NCI-H524 (cell line): ENCODE measurements at regions not wholly inside any gene's neighbourhood (a gene's known extent, or its start where the extent isn't known, plus 50 kb on each side); places are given as distances from the start of the nearest gene placed in this dataset.
"Not testable (repeated sequence)": the region's sequence is repeated elsewhere in the genome, so short reads cannot be mapped to it uniquely, and the experiment has no call there.

Experiments
- DNase-seq, 2 experiments: peaks; one replicate each; lab custom pipeline; 2025; lab: John Stamatoyannopoulos, UW

DNA sequence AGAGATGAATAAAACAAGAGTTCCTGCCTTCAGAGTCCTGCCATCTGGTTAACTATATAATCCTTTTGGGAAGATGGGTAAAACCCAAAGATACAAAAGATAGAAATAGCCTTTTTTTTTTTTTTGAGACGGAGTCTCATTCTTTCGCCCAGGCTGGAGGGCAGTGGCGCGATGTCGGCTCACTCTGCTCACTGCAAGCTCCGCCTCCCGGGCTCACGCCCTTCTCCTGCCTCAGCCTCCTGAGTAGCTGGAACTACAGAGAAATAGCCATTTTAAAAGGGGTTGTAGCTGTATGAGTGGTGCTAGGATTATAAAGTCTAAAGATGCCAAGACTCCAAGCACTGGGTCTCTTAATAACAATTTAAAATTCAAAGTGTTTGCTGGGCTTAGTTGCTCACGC is 97.2 kb downstream of the KDR start:
- DNase-seq = peak in 1 of 2 experiments; percentile 8

DNA sequence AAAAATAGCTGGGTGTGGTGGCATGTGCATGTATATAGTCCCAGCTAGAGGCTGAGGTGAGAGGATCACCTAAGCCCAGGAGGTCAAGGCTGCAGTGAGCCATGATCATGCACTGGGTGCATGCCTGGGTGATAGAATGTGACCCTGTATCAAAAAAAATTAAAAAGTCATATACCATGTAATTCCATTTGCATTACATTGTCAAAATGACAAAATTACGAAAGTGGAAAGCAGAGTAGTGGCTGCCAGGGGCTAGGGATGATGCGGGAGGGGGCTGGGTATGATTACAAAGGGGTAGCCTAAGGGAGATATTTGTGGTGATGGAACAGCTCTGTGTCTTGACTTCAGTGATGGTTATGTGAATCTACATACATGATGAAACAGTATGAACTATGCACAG is 97.8 kb downstream of the KDR start:
- DNase-seq = no peak

DNA sequence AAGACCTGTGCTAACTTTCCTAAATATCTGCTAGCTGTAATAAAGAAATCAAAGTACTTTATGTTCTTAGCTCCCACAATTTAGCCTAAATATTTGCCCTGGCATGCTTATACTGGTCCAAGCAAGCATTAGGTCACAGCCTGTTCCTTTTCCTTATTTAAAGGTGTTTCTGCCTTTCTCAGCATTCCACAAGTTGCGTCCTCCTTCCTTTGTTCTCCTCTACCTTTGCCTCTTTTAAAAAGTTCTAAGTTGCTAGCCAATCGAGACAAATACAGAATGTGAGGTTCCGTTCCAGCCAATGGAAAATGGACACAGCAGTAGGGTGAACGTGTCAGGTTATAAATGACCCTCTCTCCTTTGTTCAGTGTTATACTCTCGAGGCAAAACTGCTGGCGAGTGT is 99.9 kb downstream of the KDR start:
- not testable (repeated sequence) for DNase-seq

DNA sequence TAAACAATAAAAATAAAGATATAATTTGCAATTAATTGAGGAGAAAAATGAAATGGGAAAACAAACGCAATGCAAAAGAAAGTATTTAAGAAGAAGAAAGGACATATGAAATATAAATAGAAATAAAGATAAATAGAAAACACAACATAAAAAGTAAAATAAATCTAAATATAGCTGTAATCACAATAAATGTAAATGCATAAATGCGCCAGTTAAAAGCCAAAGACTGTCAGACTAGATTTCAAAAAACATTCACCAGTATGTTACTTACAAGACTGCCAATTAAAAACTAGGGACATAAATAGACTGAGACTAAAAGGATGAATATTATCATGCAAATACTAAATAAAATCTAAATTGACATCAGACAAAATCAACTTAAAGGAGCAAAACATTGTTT is 102.4 kb downstream of the KDR start:
- DNase-seq = no peak

DNA sequence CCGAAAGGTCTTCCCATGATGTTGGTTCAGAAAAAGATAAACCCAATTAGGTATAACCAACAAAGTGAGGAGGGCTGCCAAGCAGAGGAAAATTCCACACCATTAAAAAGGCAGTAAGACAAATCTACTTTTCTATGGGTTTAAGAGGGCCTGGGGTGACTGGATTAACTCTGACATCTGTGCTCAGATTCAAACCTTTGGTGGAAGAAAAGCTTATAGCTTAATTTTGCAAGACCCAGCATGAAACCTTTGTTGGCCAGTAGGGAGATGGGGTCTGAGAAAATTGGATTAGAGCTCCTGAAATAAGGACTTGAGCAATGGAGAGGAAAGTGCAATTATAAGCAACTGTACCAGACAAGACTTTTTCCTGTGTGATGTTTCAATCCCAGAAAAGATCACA is 104.2 kb downstream of the KDR start:
- DNase-seq = peak; percentile 68 to 94

DNA sequence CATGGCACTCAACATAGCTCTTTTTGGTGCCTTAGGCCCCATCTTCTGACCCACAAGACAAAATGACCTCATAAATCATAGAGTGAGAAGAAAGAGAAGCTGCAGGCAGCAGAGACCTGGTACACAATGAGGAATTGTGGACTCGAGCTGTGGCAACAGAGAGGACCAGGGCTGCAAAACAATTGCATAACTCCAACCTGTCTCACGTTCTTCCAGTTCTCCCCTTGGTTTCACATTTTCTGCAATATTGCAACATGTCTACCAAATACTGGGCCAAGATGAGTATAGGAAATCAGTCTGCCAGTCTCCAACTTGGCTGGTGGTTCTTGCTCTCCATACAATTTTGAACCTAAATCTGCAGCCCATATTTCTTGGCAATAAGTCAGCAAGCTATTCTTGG is 105.3 kb downstream of the KDR start:
- DNase-seq = no peak

DNA sequence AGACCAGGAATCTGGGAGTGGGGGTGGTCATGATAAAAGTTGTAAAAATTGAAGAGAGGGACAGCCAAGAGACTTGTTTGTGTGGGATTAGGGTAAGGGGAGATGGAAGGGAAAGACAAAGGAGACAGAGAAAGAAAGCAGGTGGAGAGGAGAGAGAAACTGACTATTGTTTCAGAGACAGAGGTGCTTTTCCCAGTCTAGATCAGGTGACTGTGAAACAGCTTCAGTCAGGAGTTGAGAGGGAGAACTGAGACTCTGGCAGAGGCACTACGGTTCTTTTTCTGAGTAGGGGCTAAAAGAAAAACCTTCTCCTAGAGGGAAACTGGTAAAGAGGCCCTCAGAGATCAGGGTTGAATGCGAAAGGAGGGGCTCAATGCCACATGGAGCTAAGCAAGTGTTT is 106.4 kb downstream of the KDR start:
- DNase-seq = no peak

DNA sequence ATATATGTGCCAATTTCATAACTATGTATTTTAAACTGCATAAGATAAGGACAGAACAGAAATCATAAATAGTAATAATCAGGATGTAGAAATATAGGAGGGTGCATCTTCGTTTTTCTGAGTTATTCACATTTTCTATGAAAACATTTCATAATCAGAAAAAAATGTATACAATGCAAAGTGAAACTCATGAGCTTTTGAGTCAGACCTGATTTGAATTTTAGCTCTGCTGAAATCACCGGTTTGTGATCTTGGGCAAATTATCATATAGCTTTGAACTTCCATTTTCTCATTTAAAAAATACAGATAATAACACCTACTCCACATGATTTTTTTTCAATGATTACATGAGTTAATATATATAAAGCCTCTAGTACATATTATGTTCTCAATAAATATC is 106.9 kb downstream of the KDR start:
- no peak for DNase-seq

DNA sequence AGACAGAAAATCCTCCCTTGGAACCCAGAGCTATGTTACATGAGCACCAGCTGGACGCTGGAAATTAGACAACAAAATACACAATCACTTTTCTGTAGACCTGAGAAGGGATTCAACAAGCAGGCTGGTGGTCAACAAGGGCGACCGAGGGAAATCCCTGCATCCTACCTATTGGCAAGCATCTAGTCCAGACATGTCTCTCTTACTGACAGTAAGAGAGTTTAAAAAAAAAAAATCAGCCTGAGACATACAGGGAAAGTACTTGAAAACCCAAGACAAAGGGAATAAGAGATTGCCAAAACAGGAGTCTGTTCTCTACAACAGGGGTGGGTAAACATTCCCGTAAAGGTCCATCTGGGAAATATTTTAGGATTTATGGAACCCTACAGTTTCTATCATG is 108.0 kb downstream of the KDR start:
- no peak for DNase-seq

DNA sequence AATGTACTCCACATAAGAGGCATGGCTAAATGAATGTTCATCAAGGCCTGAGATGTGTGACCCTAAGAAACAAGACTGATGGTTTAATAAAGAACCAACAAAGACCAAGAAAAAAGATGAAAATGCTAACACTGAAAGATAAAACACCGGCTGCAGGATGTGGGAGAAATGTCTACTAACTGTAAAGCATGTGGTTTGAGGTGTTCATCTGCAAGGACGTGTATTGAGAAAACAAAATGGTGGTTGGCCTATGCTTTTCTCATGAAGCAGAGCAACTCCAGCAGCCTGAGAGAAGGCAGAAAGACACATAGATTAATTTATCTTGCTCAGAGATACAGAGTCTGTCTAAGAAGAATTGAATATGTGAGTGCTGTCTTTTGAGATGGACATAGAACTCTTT is 109.3 kb downstream of the KDR start:
- DNase-seq = no peak

DNA sequence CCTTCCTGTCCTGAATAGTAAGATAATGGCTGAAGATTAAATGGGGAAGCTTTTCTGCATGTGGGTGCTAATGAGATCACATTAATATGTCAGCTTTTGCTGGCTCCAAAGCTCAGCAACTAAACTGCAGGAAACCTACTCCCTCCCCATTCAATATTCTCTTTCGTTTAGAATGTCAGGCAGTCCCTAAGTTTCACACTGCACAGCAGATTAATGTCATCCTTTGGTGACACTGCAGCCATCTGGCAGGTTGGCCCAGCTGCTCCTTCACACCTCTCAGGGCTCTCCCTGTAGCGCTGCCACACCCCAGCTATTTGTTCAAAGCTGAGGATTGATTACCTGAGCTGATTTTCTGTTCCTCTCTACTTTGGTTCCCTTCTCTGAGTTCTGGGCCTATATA is 110.5 kb downstream of the KDR start:
- DNase-seq = peak; percentile 57 to 83

DNA sequence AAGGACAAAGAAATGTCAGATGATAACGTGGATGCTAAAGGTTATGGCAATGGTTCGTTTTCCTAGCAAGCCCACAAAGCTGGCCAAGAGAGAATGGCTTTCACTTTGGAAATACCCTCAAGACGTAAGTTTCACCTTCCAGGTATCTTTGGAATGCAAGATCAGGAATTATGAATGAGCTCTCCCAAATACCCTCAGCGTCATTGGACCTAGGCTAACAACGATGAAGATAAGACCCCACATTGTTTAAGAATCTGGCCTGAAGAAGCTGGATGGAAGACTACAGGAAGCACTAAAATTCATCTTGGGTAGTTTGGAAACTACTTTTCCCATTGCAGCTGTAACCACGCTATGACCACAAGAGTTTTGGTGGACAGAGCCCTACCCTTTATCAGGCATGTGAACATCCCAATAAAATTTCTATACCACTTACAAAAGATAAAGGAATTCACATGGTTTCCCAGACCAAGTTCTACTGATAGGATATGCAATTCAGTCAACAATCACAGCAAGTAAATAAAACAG is 111.9 kb downstream of the KDR start:
- DNase-seq = no peak

DNA sequence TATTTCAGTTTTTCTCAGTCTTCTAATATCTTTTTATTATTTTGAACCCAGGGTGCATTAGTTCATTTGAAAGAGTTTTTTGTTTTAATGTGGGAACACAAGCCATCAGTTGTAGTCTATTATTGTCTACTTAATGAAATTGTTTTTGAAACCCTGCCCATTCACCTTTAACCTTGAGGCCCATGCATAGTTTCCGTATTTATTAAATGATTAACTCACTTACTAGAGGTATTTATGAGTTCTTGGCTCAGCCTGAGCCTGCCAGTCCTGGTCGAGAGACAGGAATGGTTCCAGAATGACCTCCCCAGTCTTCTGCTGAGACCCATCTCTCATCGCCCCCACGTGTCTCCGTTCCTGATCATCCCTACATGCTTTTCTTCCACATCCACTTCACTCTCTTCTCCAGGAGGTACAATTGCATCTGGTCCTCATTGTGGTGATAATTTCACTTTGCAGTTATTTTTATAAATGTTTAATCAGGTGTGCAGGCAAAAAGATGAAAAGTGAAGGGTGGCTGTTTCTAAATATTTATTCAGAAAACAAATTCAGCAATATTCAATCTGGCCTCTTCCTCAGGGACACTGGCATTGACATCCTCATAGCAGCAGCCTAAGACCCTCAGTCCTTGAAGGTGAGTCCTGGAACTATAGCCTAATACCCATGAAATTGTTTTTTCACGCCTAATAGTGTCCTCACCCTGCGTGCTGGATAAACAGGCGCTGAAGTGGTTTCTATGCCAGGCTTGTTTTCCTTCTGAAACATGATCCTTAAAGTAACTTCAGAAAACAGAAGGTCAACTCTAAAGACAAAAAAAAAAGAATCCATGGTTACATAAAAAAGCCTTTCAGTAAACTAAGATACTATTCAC is 112.8 kb downstream of the KDR start:
- DNase-seq = no peak

DNA sequence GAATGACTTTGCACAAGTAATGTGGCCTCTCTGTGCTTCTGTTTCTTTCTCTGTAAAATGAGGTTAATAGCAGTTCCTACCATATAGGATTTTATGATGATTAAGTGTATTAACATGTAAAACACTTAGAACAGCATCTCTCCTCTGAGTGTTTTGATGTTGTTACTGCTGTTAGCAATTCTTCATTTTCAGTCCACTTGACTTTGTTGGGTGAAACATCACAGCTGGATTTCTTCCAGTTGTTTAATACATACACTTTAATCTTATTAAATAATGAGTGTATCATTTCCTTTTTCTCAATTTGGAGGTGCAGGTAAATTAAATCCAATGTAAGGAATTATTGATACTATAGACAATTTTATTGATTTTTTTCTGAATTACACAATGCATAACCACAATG is 113.6 kb downstream of the KDR start:
- no peak for DNase-seq

DNA sequence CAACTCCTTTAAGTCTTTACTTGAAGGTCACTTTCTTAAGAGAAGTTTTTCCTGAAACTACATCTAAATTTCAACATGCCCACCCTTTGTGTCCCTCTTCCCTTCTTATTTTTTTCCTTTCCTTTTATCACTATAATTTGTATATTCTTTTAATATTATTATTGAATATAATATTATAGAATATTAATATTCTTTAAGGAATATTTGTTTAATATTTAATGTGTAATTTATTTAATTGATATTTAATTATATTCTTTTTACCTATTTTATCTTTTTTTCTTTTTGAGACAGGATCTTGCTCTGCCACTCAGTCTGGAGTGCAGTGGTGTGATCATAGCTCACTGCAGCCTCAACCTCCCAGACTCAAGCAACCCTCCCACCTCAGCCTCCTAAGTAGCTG is 114.8 kb downstream of the KDR start:
- DNase-seq = no peak

DNA sequence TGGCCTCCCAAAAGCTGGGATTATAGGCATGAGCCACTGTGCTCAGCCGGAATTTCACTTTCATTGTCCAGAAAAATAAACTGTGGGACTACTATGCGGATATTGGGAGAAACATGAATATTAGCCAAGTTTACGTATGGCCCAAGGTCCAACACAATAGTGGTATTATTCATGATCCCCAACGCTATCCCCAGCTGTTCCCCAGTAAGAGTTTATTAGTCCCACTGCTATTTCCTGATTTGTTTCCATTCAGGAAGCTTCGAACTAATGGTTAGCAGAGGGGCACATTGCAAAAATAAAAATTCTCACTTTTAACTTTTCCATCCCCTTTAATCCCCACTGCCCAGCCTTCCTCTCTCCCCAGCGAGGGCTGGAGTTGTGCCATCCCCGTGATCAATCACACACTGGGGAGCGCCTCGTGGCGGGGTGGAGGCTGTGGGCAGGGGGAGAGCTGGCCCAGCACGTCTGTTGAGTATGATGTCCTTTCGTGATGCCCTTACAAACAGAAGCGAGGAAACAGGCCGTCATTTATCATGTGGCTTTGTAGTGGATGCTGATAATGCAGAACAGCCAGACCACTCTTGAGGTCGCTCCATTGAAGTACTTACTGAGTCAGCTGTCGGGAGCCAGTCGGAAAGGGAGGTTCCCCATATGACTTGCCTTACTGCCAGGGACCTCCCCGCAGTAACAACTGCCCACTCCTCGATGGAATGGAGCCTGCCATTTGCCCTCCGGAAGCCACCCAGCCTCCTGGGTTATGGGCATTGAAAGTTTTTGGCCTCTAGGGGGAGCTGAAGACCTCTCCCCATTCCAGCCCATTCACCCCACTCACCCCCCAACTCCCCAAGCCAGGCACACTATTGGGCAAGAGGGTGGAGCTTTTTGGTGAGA is 117.0 kb downstream of the KDR start:
- DNase-seq = peak in 1 of 2 experiments; percentile 12

DNA sequence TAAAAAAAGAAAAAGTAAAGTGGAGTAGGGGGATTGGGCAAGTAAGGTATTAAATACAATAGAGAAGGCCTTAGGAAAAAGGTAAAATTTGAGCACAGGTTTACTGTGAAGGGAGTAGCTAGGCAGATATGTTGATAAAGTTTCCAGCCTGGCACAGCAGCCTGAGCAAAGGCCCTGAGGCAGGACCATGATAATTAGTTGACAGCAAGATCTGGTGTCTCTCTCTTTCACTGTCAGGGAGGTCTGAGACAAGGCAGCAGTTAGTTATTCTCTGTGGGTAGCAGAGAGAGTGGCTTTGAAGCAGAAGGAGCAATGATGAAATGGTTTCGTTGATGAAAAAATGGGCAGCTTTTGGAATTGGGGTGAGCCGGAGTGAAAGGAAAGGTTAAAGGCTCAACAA is 119.5 kb downstream of the KDR start:
- DNase-seq = no peak

DNA sequence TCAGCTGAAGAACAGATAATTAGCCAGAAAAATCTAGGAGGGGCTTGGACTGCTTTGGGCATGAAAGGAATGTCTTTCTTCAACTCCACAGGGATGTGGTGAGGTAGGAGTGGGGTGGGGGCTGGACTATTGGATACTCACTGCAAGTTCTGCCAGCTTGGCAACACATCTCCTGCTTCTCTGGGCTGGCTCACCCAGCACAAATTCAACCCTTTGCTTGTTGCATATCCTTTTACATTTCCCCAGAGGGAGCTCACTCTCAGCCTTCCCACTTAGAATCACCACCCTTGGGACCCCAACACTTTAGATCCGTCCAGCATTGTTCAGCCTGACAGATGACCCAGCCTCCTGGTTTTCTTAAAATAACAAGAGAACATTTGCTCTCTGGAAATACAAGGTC is 120.6 kb downstream of the KDR start:
- DNase-seq = no peak

DNA sequence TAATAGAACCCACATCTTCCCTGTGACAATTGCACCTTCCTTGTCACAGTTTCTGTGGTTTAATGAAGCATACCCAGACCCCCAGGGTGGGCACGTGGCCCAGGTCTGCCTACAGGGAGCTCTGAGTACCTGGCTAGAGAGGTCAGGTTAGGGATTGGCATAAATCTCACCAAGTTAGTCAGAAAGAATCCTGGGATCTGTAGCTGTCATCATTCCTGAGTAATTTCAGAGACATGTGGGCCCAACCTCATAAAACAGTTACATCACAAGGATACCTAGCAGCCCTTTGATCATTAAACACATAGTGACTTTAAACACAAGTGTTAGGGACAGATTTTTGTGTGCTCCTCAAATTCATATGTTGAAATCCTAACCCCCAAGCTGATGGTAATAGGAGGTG is 123.0 kb downstream of the KDR start:
- DNase-seq = no peak

DNA sequence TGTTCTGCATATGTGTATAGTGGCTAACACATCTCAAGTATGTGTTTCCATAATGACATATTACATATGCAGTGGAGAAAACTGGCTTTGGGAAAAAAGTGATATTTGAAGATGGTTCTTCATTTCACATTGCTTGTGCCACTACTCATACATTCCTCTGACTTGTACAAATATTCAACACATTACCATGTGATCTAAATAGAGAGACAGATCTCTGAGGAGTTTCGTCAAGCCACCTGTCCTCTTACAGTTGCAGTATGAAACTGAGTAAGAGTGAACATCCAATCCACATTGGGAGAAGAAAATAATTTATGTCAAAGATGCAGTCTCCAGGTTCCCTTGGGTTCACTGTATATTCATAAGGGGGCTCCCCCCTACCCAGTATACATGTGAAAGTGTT is 123.9 kb downstream of the KDR start:
- DNase-seq = no peak

DNA sequence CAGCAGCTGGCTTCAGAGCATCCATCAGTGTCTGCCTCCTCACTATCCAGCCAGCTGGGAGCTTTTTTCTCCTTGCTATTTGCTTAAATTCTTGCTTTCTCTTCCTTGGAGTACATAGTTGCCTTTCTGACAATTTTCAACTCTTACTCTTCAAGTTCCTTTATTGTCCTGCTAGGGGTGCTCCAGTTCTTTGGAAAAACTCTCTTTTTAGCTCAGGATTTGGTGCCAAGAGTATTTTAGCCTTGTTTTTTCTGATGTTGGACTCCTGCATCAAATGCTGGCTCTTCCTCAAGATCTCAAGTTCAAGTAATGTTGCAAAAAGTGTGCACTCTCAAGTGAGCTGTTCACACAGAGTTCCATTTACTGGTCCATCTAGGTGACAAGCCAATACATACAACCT is 126.4 kb downstream of the KDR start:
- peak in 1 of 2 experiments; percentile 22 for DNase-seq

DNA sequence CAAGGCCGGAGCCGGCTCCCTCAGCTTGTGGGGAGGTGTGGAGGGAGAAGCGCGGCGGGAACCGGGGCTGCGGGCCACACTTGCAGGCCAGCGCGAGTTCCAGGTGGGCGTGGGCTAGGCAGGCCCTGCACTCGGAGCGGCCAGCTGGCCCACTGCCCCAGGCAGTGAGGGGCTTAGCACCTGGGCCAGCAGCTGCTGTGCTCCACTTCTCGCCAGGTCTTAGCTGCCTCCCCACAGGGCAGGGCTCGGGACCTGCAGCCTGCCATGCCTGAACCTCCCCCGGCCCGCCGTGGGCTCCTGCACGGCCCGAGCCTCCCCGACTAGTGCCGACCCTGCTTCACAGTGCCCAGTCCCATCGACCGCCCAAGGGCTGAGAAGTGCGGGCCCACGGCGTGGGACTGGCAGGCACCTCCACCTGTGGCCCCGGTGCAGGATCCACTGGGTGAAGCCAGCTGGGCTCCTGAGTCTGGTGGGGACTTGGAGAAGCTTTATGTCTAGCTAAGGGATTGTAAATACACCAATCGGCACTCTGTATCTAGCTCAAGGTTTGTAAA is 131.8 kb downstream of the KDR start:
- not testable (repeated sequence) for DNase-seq

DNA sequence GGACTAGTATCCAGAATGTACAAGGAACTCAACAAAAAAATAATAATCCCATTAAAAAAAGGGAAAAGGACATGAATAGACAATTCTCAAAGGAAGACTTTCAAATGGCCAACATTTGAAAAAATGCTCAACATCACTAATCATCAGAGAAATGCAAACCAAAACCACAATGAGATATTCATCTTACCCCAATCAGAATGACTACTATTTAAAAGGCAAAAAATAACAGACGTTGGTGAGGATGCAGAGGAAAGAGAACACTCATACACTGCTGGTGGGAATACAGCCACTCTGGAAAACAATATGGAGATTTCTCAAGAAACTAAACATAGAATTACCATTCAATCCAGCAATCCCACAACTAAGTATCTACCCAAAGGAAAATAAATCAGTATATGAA is 133.1 kb downstream of the KDR start:
- DNase-seq = no peak
